Jurkat, Clone E6-1 (cell line): ENCODE measurements at regions not wholly inside any gene's neighbourhood (a gene's known extent, or its start where the extent isn't known, plus 50 kb on each side); places are given as distances from the start of the nearest gene placed in this dataset.

Experiments used
- DNase-seq: peaks from one replicate; pipeline ENCODE4 v3.0.0-alpha.2; 2011; ENCODE audit warnings: low read depth, low spot score
- H3K4me3 ChIP-seq: 2 replicates; pipeline ENCODE4 v1.5.1; 2011; ENCODE audit warnings: mild to moderate bottlenecking, low read length, control low read depth, moderate library complexity

DNA sequence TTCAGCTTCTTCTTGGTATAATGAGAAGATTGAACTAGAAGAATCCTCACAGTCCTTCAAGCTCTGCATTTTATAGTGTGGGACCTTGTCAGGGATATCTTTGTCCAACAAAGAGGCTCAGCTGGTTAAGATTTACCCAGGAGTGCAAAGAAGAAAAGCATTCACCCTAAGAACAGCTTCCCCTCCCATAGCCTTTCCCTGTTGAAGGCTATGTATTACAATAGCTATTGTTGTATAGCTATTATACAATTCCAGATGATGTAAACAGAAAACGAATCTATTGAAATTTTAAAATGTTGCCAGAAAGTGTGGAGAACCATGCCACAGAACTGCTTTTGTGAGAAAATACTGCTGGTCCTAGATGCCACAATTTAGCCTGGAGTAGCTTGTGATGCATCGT lies 85.5 kb upstream of the CNKSR3 start:
- H3K4me3 ChIP-seq: no peak overlapping the region
- no peak for DNase-seq

DNA sequence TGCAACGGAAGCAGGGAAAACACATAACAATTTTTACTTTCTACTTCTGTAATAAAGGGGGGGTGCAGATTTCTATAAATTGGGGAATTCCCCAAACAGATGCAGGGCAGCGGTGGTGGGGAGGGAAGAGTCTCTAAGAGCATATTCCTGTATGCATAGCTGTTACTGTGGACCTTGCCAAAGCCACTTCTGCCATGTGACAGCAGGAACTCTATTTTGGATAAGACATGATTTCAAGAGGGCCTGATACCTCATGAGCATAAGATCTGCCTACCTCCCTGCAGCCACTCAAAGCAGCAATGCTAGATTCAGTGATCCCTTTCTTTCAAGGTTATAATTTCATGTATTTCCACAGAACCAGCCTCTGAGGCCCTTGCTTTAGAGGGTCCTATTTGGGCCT lies 86.2 kb upstream of the CNKSR3 start:
- no peak overlapping the region for H3K4me3 ChIP-seq
- DNase-seq: no peak

DNA sequence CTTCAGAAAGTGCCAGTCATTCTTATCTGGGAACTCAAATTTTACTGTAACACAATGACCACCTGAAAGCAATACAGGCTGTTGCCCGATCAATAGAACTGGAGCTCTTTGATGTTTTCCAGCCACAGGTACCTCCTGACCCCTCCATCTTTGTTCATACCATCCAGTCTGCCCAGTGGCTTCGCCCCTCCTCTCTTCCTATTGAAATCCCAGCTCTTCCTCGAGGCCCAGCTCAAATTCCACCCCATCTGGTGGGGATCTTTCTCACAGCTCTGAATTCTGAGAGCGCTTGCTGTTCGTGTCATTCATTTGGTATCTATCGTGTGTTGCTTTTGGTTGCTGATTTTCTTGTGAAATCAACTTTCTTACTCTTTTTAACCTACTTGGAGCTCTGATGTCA lies 87.9 kb upstream of the CNKSR3 start:
- no peak for DNase-seq
- no peak overlapping the region for H3K4me3 ChIP-seq

DNA sequence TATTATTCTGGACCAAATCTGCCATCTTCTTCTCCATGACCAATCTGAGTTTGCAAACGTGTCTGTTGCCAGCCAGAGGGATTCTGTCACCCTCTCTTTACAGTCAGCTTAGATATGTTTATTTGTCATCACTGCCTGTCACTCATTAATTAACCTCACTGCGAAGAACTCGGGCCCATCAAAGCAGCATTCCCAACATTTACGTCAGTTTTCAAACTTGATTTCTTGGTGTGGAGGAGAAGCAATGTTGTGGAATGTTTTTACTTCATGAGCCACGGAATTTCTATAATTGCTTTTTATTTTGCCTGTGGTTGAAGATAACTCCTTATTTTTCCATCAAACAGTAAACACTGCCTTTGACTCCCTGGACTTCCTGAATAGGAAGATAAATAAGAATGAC lies 91.8 kb upstream of the CNKSR3 start:
- DNase-seq: no peak
- H3K4me3 ChIP-seq: no peak overlapping the region

DNA sequence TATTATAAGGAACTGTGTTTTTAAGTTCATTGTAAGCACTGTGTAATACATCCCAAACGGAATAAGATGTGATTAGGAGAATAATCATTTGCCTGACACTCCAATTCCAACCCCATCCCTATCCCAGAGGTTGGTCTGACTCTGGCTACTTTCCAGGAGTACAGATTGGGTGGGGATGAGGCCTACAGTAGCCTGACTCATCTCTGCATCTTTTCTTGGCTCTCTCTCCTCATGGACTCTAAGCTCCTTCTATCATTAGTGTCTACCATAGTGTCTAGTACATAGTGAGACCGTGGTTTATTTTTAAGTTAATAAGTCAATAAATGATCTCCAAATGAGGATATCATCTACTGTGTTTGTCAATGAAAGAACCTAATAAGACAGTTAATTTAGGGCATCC lies 92.2 kb upstream of the CNKSR3 start:
- no peak for DNase-seq
- H3K4me3 ChIP-seq: no peak overlapping the region

- H3K4me3 ChIP-seq: no peak overlapping the region
- DNase-seq: no peak
These were observed 93.6 kb upstream of the CNKSR3 start for GRCh38 chr6:154604119-154604518.

GRCh38 chr6:154605178-154605881 lies 94.8 kb upstream of the CNKSR3 start:
- H3K4me3 ChIP-seq: no peak overlapping the region
- DNase-seq: no peak

GRCh38 chr6:154605882-154606370 lies 95.4 kb upstream of the CNKSR3 start:
- DNase-seq: no peak
- no peak overlapping the region for H3K4me3 ChIP-seq

DNA sequence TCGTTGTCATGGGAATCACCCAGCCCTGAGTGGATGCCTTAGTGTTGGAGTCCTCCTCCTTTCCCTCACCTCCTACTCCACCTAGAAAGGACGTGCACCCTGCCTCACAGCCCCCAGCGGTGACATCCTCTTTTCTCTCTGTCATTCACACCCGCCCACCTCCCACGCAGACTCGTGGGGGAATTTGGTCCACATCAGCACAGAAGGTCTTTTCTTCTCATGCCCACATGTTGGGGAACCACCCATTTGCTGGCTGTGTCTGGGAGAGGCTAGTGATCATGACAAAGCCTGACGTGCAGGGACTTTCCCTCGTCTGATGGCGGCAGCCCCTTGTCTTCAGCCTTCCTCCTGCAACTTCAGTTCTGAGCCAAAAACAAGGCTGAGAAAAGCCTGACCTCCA lies 96.0 kb upstream of the CNKSR3 start:
- no peak overlapping the region for H3K4me3 ChIP-seq
- DNase-seq: no peak

GRCh38 chr6:154606860-154607259 lies 96.4 kb upstream of the CNKSR3 start:
- DNase-seq: no peak

DNA sequence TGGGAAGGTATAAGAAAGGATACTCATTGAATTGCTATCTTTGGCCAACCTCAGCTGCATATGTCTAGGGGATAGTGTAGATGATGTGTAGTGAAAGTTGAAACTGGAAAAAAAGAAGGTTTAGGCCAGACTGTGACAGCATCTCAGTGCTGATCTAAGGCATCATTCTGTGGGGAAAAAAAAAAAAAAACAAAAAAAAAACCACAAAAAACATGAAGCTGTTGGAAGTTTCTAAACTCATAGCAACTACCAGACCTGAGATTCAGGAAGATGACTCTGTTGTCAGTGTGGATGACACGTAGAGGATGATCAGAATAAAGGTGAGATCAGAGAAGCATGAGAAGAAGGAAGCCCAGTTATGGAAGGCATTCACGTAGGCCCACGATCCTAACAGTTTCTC lies 100.8 kb upstream of the CNKSR3 start:
- H3K4me3 ChIP-seq: no peak overlapping the region
- DNase-seq: no peak

More at GRCh38 chr6:154606860-154607259, 96.4 kb upstream of the CNKSR3 start:
- H3K4me3 ChIP-seq: no peak overlapping the region

GRCh38 chr6:154611847-154612246 lies 101.4 kb upstream of the CNKSR3 start:
- DNase-seq: no peak
- no peak overlapping the region for H3K4me3 ChIP-seq

DNA sequence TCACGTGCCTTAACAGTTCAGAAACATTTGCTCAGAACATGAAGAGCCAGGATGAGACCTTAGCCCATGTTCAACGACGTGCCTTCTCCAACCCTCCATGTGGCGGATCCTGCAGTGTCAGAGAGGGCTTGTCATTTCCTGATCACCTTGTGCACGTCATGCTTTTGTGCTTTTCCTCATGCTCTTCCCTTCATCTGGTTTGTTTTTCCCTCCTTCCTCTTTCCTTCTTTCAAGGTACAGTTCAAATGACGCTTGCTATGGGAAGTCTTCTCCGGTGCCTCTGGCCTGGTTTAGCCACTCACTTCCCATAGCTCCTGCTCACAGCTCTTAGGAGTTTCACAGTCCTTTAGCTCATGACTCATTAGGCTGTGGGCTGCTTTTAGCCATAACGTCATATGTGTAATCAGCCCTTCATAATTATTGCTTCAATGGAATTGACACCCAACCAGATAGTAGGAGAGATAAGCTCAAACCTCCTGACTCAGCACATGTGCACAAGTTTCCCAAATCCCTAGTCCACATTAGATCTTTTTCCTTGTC lies 102.7 kb upstream of the CNKSR3 start:
- DNase-seq: no peak
- no peak overlapping the region for H3K4me3 ChIP-seq

GRCh38 chr6:154614101-154614500 lies 103.6 kb upstream of the CNKSR3 start:
- no peak for DNase-seq
- H3K4me3 ChIP-seq: no peak overlapping the region

DNA sequence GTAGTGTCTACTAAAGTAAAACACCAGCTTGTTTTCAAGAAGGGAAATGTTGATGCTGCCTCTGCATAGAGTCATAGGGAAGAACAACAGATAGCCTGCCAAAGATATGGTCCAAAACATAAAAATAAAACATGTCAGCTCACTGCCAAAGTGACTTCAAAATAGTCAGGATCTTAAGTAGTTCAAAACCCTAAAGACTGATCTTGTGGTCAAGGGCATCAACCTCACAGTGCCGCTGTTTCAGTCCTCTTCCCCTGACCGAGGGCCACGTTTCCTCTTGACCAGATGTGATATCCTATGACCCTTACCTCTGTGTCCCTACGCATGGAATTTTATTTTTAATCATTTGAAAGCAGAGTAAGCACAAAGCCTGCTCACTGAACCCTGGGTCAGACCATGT lies 104.2 kb upstream of the CNKSR3 start:
- DNase-seq: no peak
- H3K4me3 ChIP-seq: no peak overlapping the region

DNA sequence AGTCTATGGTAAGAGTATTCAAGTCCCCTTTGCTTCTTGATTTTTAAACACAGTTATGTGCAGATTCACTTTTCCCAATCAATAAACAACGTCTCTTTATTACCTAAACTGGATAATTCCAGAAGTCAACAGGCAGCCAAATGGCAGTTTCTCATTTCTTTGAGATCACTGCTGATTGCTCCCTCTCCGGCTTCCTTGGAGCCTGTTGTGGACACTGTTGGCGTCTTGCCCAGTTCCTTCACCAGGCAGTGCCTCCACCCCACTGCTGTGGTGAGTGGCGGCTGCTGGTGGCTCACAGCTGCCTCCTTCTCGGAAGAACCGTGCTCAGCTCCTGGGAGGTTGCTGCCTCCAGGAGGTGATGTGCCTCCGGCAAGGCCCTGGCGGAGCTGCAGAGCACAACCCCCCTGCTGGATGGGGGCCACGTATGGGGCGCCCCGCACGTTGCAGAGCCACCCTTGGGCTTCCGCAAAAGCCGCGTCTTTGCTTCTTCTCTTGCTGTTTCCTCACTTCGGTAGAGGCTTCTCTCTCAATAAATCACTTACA lies 105.1 kb upstream of the CNKSR3 start:
- no peak for DNase-seq
- H3K4me3 ChIP-seq: no peak overlapping the region

GRCh38 chr6:154617175-154617574 lies 106.7 kb upstream of the CNKSR3 start:
- H3K4me3 ChIP-seq: no peak overlapping the region
- DNase-seq: no peak

DNA sequence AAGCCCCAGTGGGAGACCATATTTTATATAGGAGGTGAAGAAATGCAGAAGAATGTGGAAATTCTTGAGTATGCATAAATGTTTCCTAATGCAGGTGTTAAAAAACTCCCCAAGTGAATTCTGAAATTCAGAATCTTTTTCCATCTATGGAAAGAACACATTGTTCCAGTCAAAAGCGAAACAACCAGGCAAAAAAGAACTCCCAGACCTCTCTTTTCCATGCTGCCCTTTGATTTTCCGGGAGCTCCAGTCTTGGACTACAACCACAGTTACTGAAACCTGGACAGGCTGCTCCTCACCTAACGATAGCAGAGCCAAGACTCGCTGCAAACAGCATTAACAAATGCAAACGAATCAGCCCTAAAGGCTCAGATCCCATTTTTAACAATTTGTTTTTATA lies 108.7 kb upstream of the CNKSR3 start:
- no peak for DNase-seq
- no peak overlapping the region for H3K4me3 ChIP-seq

GRCh38 chr6:154621686-154622085 lies 111.2 kb upstream of the CNKSR3 start:
- no peak for DNase-seq
- no peak overlapping the region for H3K4me3 ChIP-seq

DNA sequence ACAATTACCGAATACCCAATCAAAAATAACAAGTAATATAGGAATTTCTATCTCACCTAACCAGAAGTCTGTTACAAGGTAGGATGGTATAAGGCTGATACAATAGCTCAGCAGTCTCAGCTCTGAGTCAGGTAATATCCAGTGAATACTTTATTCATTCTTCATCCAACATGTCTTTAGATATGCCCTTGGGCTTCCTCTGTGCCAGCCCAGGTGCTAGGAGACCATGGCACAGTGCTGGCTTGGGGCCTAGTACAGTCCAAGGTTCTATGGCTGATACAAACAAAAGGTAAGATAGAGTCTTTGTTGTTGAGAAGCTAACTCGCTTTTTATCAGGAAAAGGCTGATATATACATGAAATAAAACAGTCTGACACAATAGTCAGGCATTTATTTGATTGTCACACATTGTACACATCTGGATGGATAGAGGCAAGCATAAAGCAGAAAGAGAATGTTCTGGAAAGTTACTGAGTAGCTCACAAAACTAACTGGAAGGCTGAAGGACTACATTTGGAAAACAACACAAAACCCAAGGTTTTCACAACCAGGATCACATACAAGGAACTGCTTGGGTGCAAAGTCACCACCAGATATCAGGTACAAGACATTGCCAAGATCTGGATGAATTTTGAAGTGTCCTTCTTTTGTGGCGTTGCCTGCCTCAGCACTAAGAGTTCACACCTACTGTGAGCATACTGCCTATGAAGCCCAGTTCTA lies 110.4 kb upstream of the SCAF8 start:
- DNase-seq: no peak
- H3K4me3 ChIP-seq: no peak overlapping the region
